Activated B cell treated with CpG ODN at 0.5 μM for 24 hours (primary cell): ENCODE measurements at regions not wholly inside any gene's neighbourhood (a gene's known extent, or its start where the extent isn't known, plus 50 kb on each side); places are given as distances from the start of the nearest gene placed in this dataset.

ENCODE experiments used
- ATAC-seq: fragments of 200-7000 bp; cut with Tn5 transposase; one replicate; pipeline ENCODE4 v1.10.0; 2021; ENCODE audit warnings: low read depth, mild to moderate bottlenecking, moderate library complexity
- CTCF ChIA-PET: fragments of 350-600 bp; sonication (Branson Sonifier 250); formaldehyde crosslinking; loops from one replicate; lab custom pipeline; 2021; ENCODE audit warnings: antibody characterized with exemption; lab: Charles Lee
- POLR2A ChIA-PET: fragments of 350-600 bp; sonication (Branson Sonifier 250); formaldehyde crosslinking; loops from one replicate; lab custom pipeline; 2021; ENCODE audit warnings: antibody characterized with exemption; lab: Charles Lee
- DNase-seq: peaks from one replicate; pipeline ENCODE4 v3.0.0; 2022
- H3K27ac Mint-ChIP-seq: one replicate; pipeline ENCODE4 v1.8.0; 2020; ENCODE audit warnings: mixed read lengths
- H3K27me3 Mint-ChIP-seq: one replicate; pipeline ENCODE4 v1.8.0; 2021; ENCODE audit warnings: mixed read lengths
- H3K36me3 Mint-ChIP-seq: one replicate; pipeline ENCODE4 v1.8.0; 2021; ENCODE audit warnings: low read depth, mixed read lengths
- H3K4me1 Mint-ChIP-seq: one replicate; pipeline ENCODE4 v1.8.0; 2021; ENCODE audit warnings: mixed read lengths
- H3K4me3 Mint-ChIP-seq: one replicate; pipeline ENCODE4 v1.8.0; 2020; ENCODE audit warnings: mild to moderate bottlenecking, mixed read lengths
- H3K9me3 Mint-ChIP-seq: one replicate; pipeline ENCODE4 v1.8.0; 2020; ENCODE audit warnings: mixed read lengths
- CTCF ChIP-seq: fragments of 200-600 bp; IDR thresholded peaks from one replicate; pipeline ENCODE4 v1.8.0; 2022; ENCODE audit warnings: antibody characterized with exemption, mild to moderate bottlenecking
- intact Hi-C: fragments of 100-400 bp; cut with micrococcal nuclease; formaldehyde crosslinking; loops from one replicate; pipeline ENCODE4 v1.15.1; 2024

GRCh38 chr5:27220752-27221151, 182.4 kb upstream of the CDH9 start:
- peaks cover 10% of the 10 kb centered on the region for H3K9me3 Mint-ChIP-seq
- intact Hi-C loops, result no loop called here
- H3K36me3 Mint-ChIP-seq, result no peaks in the 10 kb centered on the region
- H3K27ac Mint-ChIP-seq, result no peak overlapping the region
- CTCF ChIA-PET, result no interaction called here
- ATAC-seq, result no peak
- DNase-seq, result no peak
- POLR2A ChIA-PET, result no interaction called here
- H3K4me1 Mint-ChIP-seq, result no peaks in the 10 kb centered on the region
- TF ChIP-seq CTCF, result no peak
- H3K4me3 Mint-ChIP-seq, result no peak overlapping the region
- H3K27me3 Mint-ChIP-seq, result no peaks in the 10 kb centered on the region

- H3K27ac Mint-ChIP-seq, result no peak overlapping the region
- no peak for DNase-seq
- H3K9me3 Mint-ChIP-seq, result peaks cover 7% of the 10 kb centered on the region
- TF ChIP-seq CTCF, result no peak
- H3K36me3 Mint-ChIP-seq, result no peaks in the 10 kb centered on the region
- H3K4me1 Mint-ChIP-seq, result no peaks in the 10 kb centered on the region
- no peak overlapping the region for H3K4me3 Mint-ChIP-seq
- no peak for ATAC-seq
- POLR2A ChIA-PET, result no interaction called here
- intact Hi-C loops, result no loop called here
- no peaks in the 10 kb centered on the region for H3K27me3 Mint-ChIP-seq
- CTCF ChIA-PET, result no interaction called here
Observed at GRCh38 chr5:27217977-27218376, 179.6 kb upstream of the CDH9 start.

GRCh38 chr5:27217155-27217956, 179.0 kb upstream of the CDH9 start:
- Mint-ChIP-seq H3K9me3 (peaks cover 7% of the 10 kb centered on the region), H3K27me3 (no peaks in the 10 kb centered on the region), H3K36me3 (no peaks in the 10 kb centered on the region), H3K4me3 (no peak overlapping the region), H3K4me1 (no peaks in the 10 kb centered on the region), H3K27ac (no peak overlapping the region)
- TF ChIP-seq CTCF, result no peak
- ATAC-seq (no peak), DNase-seq (no peak)
- CTCF ChIA-PET, result no interaction called here
- intact Hi-C loops, result no loop called here
- POLR2A ChIA-PET, result no interaction called here

GRCh38 chr5:27216367-27216950, 178.1 kb upstream of the CDH9 start:
- no peak for TF ChIP-seq CTCF
- ATAC-seq (no peak), DNase-seq (no peak)
- Mint-ChIP-seq H3K27me3 (no peaks in the 10 kb centered on the region), H3K9me3 (peaks cover 4% of the 10 kb centered on the region), H3K4me3 (no peak overlapping the region), H3K36me3 (no peaks in the 10 kb centered on the region), H3K4me1 (no peaks in the 10 kb centered on the region), H3K27ac (no peak overlapping the region)
- CTCF ChIA-PET, result no interaction called here
- intact Hi-C loops, result no loop called here
- POLR2A ChIA-PET, result no interaction called here

- H3K27ac Mint-ChIP-seq, result no peak overlapping the region
- no peak for TF ChIP-seq CTCF
Observed at GRCh38 chr5:27208051-27208450, 169.7 kb upstream of the CDH9 start.

More at GRCh38 chr5:27208051-27208450, 169.7 kb upstream of the CDH9 start:
- H3K36me3 Mint-ChIP-seq, result no peaks in the 10 kb centered on the region
- H3K4me1 Mint-ChIP-seq, result no peaks in the 10 kb centered on the region
- CTCF ChIA-PET, result no interaction called here
- intact Hi-C loops, result no loop called here
- H3K27me3 Mint-ChIP-seq, result no peaks in the 10 kb centered on the region
- POLR2A ChIA-PET, result no interaction called here
- no peak overlapping the region for H3K4me3 Mint-ChIP-seq
- no peak for ATAC-seq
- H3K9me3 Mint-ChIP-seq, result peaks cover 13% of the 10 kb centered on the region
- DNase-seq, result no peak
